A673 (cell line): ENCODE measurements at regions not wholly inside any gene's neighbourhood (a gene's known extent, or its start where the extent isn't known, plus 50 kb on each side); places are given as distances from the start of the nearest gene placed in this dataset.

Experiments
- BruUV-seq: library from RNA; stranded (reverse); fragments of 400-500 nt; replicated peaks from 2 replicates; lab custom pipeline; 2021; lab: Mats Ljungman, UMichigan
- CTCF ChIA-PET: fragments of 300-600 bp; sonication (Branson Sonifier 250); formaldehyde crosslinking; loops from one replicate; lab custom pipeline; 2022; ENCODE audit warnings: antibody characterized with exemption; lab: Charles Lee
- POLR2A ChIA-PET: fragments of 300-600 bp; sonication (Branson Sonifier 250); formaldehyde crosslinking; loops from one replicate; lab custom pipeline; 2022; ENCODE audit warnings: antibody characterized with exemption; ENCODE audit not compliant: low non-redundant PET; lab: Charles Lee
- DNase-seq: peaks from one replicate; pipeline ENCODE4 v3.0.0-alpha.2; 2015; ENCODE audit warnings: low spot score
- H3K27ac ChIP-seq: fragments of 200-600 bp; sonication (generic); 2 replicates; pipeline ENCODE4 v1.5.1; 2016; ENCODE audit warnings: mixed run types, low read depth, mild to moderate bottlenecking, mixed read lengths, antibody characterized with exemption, low read length; ENCODE audit not compliant: poor library complexity, severe bottlenecking
- H3K27me3 ChIP-seq: fragments of 200-600 bp; sonication (generic); replicated peaks from 2 replicates; pipeline ENCODE4 v1.6.1; 2017; ENCODE audit warnings: mixed run types, low read depth, mild to moderate bottlenecking, mixed read lengths, antibody characterized with exemption, low read length; ENCODE audit not compliant: insufficient read depth, poor library complexity
- H3K36me3 ChIP-seq: fragments of 200-600 bp; sonication (generic); 2 replicates; pipeline ENCODE4 v1.6.1; 2016; ENCODE audit warnings: mixed run types, mild to moderate bottlenecking, mixed read lengths, antibody characterized with exemption, low read length; ENCODE audit not compliant: insufficient read depth, poor library complexity, severe bottlenecking
- H3K4me1 ChIP-seq: fragments of 200-600 bp; sonication (generic); 2 replicates; pipeline ENCODE4 v1.6.1; 2017; ENCODE audit warnings: mixed run types, mild to moderate bottlenecking, mixed read lengths, antibody characterized with exemption, low read length; ENCODE audit not compliant: insufficient read depth, poor library complexity, severe bottlenecking
- H3K4me3 ChIP-seq: fragments of 200-600 bp; sonication (generic); 2 replicates; pipeline ENCODE4 v1.5.1; 2016; ENCODE audit warnings: low read depth, mixed run types, mild to moderate bottlenecking, mixed read lengths, low read length; ENCODE audit not compliant: poor library complexity, severe bottlenecking
- H3K9me3 ChIP-seq: fragments of 200-600 bp; sonication (generic); 2 replicates; pipeline ENCODE4 v1.6.1; 2016; ENCODE audit warnings: mixed run types, low read depth, mild to moderate bottlenecking, mixed read lengths, antibody characterized with exemption, low read length; ENCODE audit not compliant: poor library complexity, severe bottlenecking
- EZH2 ChIP-seq: fragments of 200-600 bp; sonication (generic); IDR thresholded peaks from 2 replicates; pipeline ENCODE4 v1.6.1; 2017; ENCODE audit warnings: borderline replicate concordance, low read depth, mild to moderate bottlenecking, mixed read lengths, antibody characterized with exemption, low read length; ENCODE audit not compliant: poor library complexity, severe bottlenecking
- intact Hi-C: fragments of 100-400 bp; cut with micrococcal nuclease; formaldehyde crosslinking; loops from one replicate; pipeline ENCODE4 v1.10.0; 2022; ENCODE audit not compliant: unreplicated experiment
- TF ChIP-seq, protein P1 (sequence below): fragments of 300-800, 200-600 bp; sonication (generic); conservative IDR thresholded peaks from 2 replicates; pipeline ENCODE4 v1.5.1; 2017; ENCODE audit warnings: low read depth, mild to moderate bottlenecking, antibody characterized with exemption, low read length, moderate library complexity, mixed read lengths

DNA sequence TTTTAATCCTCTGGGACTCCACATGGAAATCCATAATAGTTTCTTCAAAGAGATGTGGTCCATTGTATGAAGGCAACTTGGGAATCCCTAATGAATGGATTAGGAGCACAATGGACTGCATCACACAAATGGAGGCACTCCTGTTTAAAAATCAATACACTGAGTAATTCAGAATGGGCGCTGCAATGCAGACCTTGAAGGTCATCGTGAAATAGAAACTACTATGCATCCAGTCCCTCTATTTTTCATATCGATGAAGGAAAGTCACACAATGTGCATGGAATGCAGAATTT lies 98.8 kb upstream of the EGFL6 start:
- Histone ChIP-seq H3K4me1 (no peaks in the 10 kb centered on the region), H3K27ac (no peak overlapping the region), H3K4me3 (no peak overlapping the region), H3K9me3 (no peaks in the 10 kb centered on the region), H3K27me3 (no peaks in the 10 kb centered on the region), H3K36me3 (no peaks in the 10 kb centered on the region)
- POLR2A ChIA-PET: no interaction called here
- DNase-seq: no peak
- CTCF ChIA-PET: interaction anchor here (0.6 kb wide), 1 partner anchor 205 kb away, joined by 3 read pairs; no protein-coding TSS in a partner anchor
- TF ChIP-seq EZH2: no peak
- TF ChIP-seq, protein P1, sequence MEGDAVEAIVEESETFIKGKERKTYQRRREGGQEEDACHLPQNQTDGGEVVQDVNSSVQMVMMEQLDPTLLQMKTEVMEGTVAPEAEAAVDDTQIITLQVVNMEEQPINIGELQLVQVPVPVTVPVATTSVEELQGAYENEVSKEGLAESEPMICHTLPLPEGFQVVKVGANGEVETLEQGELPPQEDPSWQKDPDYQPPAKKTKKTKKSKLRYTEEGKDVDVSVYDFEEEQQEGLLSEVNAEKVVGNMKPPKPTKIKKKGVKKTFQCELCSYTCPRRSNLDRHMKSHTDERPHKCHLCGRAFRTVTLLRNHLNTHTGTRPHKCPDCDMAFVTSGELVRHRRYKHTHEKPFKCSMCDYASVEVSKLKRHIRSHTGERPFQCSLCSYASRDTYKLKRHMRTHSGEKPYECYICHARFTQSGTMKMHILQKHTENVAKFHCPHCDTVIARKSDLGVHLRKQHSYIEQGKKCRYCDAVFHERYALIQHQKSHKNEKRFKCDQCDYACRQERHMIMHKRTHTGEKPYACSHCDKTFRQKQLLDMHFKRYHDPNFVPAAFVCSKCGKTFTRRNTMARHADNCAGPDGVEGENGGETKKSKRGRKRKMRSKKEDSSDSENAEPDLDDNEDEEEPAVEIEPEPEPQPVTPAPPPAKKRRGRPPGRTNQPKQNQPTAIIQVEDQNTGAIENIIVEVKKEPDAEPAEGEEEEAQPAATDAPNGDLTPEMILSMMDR: no peak
- no TSS peak for BruUV-seq
- intact Hi-C loops: no loop called here

- BruUV-seq: no TSS peak
Measured at GRCh38 chrX:13469963-13470684, 99.3 kb upstream of the EGFL6 start.

GRCh38 chrX:13468096-13468495 lies 101.3 kb upstream of the EGFL6 start:
- BruUV-seq: no TSS peak
- Histone ChIP-seq H3K9me3 (no peaks in the 10 kb centered on the region), H3K36me3 (no peaks in the 10 kb centered on the region), H3K4me3 (no peak overlapping the region), H3K27me3 (no peaks in the 10 kb centered on the region), H3K27ac (no peak overlapping the region), H3K4me1 (no peaks in the 10 kb centered on the region)
- DNase-seq: no peak
- intact Hi-C loops: no loop called here
- TF ChIP-seq EZH2: no peak
- TF ChIP-seq, protein P1: no peak
- CTCF ChIA-PET: no interaction called here
- POLR2A ChIA-PET: no interaction called here

More at GRCh38 chrX:13469963-13470684, 99.3 kb upstream of the EGFL6 start:
- DNase-seq: no peak
- Histone ChIP-seq H3K27me3 (no peaks in the 10 kb centered on the region), H3K4me1 (no peaks in the 10 kb centered on the region), H3K27ac (no peak overlapping the region), H3K36me3 (no peaks in the 10 kb centered on the region), H3K4me3 (no peak overlapping the region), H3K9me3 (no peaks in the 10 kb centered on the region)
- POLR2A ChIA-PET: no interaction called here
- TF ChIP-seq, protein P1: no peak
- TF ChIP-seq EZH2: no peak
- intact Hi-C loops: no loop called here
- CTCF ChIA-PET: interaction anchor here (0.6 kb wide), 1 partner anchor 205 kb away, joined by 3 read pairs; no protein-coding TSS in a partner anchor
